Left cardiac atrium (tissue), 4 donors: ENCODE measurements at regions not wholly inside any gene's neighbourhood (a gene's known extent, or its start where the extent isn't known, plus 50 kb on each side); places are given as distances from the start of the nearest gene placed in this dataset.
"Not testable (repeated sequence)": the region's sequence is repeated elsewhere in the genome, so short reads cannot be mapped to it uniquely, and the experiment has no call there.

Experiments
- ATAC-seq, 2 donors: fragments of 200-7000 bp; cut with Tn5 transposase; one replicate each; pipeline ENCODE4 v1.9.1; 2020; ENCODE audit warnings: mild to moderate bottlenecking in 2 of 2, moderate library complexity in 2 of 2
- DNase-seq: peaks from one replicate; pipeline ENCODE4 v3.0.0-alpha.2; 2020
- intact Hi-C, 2 donors: fragments of 100-400 bp; cut with DNase I; formaldehyde crosslinking; loops; one replicate each; pipeline versions ENCODE4 v1.14.1 to v1.15.1; 2022 to 2023
- donor health status: DM: no; HTN: yes; CAD: no.
- donor health status: DM: no; HTN: yes; CAD: no; lungs with severe emphysema.
- donor health status: DM: yes; HTN: yes; CAD: no.
- donor health status: Dilated cardiomyopathy.

DNA sequence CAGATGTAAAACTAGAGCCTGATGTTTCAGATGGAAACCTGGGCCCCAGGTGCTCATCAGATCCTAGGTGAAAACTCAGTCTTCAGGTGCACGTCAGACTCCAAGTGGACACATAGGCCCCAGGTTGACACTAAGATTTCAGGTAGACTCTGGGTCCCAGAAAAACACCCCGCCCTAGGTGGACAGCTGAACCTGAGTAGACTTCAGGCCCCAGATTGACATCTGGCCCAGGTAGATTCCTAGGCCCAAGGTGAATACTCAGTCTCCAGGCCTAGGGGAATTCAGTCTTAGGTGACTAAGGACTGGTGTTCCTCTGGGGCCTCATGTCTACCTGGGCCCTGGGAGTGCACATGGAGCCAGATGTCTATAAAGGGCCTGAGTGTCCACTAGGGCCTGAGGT is 196.7 kb downstream of the POTEM start:
- ATAC-seq, intact Hi-C loops, DNase-seq: not testable (repeated sequence)

DNA sequence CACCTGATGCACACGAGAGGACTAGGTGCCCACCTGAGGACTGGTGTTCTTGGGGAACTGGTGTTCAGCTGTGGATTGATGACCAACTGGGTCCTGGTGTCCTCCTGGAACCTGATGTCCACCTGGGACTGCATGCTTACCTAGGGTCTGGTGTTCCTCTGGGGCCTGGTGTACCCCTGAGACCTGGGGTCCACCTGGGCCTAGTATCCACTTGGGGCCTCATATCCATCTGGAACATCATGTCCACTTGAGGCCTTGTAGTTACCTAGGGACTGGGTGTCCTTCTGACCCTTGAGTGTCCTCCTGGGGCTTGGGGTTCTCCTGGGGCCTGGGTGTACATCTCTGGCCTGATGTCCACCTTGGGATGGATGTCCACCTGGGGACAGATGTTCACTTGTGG is 197.2 kb downstream of the POTEM start:
- intact Hi-C loops = not testable (repeated sequence)

DNA sequence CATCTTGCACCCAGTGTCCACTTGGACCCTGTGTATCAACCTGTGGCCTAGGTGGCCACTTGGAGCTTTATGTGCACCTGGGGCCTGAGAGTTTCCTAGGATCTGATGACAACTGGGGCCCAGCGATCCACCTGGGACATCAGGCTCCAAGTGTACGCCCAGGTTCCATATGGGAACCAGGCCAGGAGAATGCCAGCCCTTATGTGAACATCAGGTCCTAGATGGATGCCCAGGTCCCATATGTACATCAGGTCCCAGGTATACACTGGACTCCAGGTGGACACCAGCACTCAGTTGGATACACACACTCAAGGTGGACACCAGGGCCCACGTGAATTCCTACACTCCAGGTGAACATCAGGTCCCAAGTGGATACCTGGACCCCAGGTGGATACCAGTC is 198.8 kb downstream of the POTEM start:
- DNase-seq, intact Hi-C loops, ATAC-seq: not testable (repeated sequence)

More for the DNA sequence above, 197.2 kb downstream of the POTEM start:
- not testable (repeated sequence) for DNase-seq, ATAC-seq

DNA sequence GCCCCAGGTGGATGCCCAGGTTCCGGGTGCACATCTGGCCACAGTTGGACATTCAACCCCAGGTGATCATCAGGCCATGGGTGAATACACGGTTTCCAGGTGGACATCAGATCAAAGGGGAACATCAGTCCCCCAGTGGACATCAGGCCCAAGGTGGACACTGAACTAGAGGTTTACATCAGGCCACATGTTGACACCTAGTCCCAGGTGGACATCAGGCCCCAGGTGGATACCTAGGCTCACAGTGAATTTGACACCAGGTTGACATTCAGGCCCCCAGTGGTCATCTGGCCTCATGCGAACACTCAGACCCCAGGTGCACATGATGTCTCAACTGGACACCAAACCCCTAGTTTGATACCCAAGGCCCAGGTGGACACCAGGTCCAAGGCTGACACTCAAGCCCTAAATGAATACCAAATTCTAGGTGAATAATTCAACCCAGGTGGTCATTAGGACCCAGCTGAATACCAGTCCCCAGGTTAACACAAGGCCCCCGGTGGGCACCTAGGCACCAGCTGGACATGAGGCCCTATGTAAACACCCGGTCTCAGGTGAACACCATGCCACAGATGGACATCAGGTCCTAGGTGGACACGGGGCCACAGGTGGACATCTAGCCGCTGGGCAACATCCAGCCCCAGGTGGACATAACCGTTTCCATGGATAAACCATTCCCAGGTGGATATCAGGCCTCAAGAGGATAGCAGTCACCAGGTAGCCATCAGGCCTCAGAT is 200.4 kb downstream of the POTEM start:
- intact Hi-C loops, ATAC-seq, DNase-seq: not testable (repeated sequence)

DNA sequence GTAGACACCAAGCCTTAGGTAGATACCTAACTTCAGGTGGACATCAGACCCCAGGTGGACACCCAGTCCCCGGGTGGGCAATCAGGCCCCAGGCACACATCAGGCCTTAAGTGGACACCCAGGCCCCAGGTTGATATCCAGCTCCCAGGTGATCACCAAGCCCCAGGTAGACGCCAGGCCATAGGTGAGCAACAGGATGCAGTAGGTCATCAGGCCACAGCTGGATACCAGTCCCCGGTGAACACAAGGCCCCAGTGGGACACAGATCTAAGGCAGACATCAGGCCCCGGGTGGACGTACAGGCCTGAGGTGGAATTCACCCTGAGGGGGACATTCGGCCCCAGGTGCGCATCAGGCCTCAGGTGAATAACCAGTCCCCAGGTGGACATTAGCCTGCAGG is 201.0 kb downstream of the POTEM start:
- DNase-seq, intact Hi-C loops, ATAC-seq: not testable (repeated sequence)

DNA sequence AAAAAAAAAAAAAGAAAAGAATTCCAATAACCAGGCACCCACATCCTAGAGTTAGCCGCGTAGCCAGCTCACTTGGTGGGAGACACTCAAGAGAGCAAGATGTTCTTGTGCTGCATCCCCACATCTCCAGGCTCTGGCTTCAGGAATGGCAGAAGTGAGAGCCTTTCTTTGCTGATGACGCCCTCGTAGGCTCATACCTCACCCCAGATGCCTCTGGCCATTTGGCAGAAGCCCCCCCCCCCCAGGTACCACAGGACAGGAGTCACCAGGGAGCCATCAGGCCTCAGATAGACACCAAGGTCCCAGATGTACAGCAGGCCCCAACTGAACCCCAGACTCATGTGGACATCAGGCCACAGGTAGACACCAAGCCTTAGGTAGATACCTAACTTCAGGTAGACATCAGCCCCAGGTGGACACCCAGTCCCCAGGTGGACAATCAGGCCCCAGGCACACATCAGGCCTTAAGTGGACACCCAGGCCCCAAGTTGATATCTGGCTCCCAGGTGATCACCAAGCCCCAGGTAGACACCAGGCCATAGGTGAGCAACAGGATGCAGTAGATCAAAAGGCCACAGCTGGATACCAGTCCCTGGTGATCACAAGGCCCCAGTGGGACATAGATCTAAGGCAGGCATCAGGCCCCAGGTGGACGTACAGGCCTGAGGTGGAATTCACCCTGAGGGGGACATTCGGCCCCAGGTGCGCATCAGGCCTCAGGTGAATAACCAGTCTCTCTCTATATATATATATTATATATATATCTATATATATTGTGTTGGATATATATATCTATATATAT is 202.5 kb downstream of the POTEM start:
- DNase-seq, ATAC-seq: not testable (repeated sequence)

DNA sequence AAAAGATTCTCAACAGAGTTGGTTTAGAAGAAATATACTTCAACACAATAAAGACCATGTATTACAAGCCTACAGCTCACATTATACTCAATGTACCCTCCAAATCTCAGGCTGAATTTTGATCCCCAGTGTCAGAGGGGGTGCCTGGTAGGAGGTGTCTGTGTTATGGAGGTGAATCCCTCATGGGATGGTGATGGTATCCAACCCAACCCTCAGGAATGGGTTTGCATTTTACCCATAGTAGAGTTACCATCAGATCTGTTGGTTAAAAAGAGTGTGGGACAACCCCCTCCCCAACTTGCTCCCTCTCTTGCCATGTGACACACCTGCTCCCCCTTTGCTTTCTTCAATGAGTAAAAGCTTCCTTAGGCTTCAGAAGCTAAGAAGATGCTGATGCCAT is 205.5 kb downstream of the POTEM start:
- DNase-seq, intact Hi-C loops, ATAC-seq: not testable (repeated sequence)

More for the DNA sequence above, 202.5 kb downstream of the POTEM start:
- intact Hi-C loops = not testable (repeated sequence)

DNA sequence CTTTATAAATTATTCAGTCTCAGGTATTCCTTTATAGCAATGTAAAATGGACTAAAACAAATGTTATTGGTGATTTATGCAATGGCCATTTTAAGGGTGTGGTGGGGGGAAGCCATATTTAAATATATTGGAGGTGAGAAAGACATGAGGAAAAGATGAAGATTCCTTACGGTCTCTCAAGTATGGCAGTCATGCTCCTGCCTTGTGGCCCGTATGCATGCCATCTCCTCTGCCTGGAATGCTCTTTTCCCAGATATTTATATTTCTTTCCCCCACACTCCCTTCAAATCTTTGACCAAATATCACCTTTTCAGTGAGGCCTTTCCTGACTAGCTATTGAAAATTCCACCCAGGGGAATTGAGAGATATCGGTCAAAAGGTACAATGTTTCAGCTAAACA is 206.0 kb downstream of the POTEM start:
- ATAC-seq, intact Hi-C loops, DNase-seq: not testable (repeated sequence)

DNA sequence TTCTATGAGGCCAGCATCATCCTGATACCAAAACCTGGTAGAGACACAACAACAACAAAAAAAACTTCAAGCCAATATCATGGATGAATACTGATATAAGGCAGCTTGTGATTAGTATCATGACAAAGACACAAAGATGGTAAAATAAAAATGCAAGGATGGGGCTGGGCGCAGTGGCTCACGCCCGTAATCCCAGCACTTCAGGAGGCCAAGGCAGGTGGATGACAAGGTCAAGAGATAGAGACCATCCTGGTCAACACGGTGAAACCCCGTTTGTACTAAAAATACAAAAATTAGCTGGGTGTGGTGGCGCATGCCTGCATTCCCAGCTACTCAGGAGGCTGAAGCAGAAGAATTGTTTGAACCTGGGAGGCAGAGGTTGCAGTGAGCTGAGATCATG is 210.2 kb downstream of the POTEM start:
- ATAC-seq, intact Hi-C loops, DNase-seq: not testable (repeated sequence)

DNA sequence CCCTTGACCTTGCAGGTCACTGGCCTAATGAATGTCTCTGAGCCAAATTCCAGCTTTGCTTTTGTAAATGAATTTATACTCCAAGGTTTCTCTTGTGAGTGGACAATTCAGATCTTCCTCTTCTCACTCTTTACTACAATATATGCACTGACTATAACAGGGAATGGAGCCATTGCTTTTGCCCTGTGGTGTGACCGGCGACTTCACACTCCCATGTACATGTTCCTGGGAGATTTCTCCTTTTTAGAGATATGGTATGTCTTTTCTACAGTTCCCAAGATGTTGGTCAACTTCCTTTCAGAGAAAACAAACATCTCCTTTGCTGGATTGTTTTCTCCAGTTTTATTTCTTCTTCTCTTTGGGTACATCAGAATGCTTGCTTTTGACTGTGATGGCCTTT is 213.1 kb downstream of the POTEM start:
- ATAC-seq, intact Hi-C loops: not testable (repeated sequence)

DNA sequence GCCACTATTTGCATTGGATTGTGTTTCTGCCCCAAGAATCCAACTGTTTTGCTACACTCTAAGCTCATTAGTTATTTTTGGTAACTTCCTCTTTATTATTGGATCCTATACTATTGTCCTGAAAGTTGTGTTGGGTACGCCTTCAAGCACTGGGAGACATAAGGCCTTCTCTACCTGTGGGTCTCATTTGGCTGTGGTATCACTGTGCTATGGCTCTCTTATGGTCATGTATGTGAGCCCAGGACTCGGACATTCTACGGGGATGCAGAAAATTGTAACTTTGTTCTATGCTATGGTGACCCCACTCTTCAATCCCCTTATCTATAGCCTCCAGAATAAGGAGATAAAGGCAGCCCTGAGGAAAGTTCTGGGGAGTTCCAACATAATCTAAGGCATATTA is 213.6 kb downstream of the POTEM start:
- DNase-seq, ATAC-seq, intact Hi-C loops: not testable (repeated sequence)

More for the DNA sequence above, 213.1 kb downstream of the POTEM start:
- DNase-seq = not testable (repeated sequence)

DNA sequence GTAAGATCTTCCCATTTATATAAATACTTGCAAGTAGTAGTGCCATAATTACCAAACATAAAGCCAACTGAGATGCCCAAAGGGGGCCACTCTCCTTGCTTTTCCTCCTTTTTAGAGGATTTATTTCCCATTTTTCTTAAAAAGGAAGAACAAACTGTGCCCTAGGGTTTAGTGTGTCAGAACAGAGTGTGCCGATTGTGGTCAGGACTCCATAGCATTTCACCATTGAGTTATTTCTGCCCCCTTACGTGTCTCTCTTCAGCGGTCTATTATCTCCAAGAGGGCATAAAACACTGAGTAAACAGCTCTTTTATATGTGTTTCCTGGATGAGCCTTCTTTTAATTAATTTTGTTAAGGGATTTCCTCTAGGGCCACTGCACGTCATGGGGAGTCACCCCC is 227.9 kb downstream of the POTEM start:
- ATAC-seq, intact Hi-C loops, DNase-seq: not testable (repeated sequence)

DNA sequence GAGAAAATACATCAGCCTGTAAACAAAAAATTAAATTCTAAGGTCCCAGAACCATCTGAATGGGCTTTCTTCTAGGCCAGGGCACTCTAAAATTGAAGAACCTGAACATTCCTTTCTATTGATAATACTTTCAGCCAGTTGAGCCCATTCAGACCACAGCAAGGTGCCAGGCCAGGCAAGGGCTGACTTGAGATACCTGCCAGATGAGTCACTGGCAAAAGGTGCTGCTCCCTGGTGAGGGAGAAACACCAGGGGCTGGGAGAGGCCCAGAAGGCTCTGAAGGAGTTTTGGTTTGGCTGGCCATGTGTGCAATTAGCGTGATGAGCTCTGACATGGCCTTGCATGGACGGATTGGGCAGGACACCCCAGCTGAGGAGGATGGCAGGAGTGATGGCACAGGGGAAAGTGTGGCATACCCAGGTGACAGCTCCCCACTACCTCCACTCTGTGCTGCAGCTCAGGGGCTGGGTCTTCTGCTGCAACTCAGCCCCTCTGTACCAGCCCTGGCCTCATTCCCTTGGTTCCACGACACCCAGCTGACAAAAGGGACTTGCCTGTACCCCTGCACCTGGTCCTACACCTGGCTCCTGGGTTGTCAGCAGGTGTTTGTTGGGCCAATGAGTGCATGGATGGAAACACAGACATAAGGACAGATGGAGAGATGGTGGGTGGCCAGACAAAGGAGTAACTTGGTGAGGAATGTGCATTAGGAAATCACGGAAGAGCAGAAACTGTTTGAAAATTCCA is 230.4 kb downstream of the POTEM start:
- ATAC-seq, DNase-seq, intact Hi-C loops: not testable (repeated sequence)

DNA sequence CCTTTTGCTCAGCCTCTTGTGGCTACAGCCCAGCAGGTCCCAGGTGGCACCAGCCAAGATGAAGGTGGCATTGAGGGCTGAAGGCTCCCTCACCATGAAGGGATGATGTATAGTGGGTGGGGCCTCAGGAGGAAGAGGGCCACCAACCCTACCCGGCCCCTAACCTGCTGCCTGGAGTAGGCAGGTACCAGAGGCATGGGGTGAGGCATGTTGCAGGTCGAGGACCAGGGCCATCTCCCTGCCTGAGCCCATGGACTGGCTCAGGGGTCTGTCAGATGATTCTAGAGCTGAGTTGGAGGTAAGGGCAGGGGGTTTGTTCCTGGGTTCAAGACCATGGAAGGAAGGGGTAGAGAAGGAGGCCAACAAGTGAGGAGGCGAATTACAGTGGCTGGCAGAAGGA is 231.1 kb downstream of the POTEM start:
- ATAC-seq, intact Hi-C loops, DNase-seq: not testable (repeated sequence)

DNA sequence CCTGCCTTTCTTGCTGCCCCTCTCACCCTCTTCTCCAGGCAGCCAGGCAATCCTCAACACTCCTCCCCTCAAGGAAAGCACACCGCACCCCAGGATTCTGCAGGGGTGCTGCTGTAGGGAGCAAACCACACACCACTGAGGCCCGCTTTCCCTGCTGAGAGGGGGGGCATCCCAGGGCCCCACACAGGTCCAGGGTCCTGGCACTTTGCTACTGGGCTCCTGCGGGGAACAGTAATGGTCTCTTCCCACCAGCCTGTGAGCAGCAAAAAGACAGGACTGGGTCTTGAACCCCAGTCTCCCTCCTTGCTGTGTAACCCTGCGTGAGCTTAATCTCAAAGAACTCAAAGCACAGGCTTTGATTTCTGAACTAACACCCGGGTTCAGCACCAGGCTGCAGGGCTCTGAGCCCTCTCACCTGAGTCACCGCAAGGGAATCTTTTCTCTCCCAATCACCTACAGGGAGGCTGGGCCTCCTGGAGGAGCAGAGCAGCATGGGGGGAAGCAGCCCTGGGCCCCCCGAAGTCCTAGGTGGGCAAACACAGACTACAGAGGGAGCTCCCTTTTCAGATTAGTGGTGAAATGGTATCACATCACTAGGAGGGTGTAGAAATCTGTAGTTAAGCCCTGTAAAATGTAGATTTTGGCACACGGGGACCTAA is 232.6 kb downstream of the POTEG start:
- ATAC-seq, DNase-seq, intact Hi-C loops: not testable (repeated sequence)

DNA sequence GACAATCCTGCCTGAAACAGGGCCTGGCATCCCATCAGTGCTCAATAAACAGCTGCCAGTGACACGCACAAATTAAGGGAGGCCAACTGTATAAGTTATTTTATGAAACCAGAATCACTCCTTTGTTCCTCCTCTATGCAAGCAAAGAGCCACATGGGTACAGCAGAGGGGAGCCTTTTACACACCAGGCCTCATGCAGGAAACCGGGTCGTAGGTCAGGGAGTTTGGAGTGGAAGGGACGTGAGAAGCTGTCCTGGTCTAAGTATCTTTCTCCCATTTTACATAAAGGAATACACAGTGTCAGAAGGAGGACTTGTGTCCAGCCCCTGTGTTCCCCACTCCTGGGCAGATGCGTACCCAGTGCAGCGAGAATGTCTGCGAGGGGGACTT is 232.1 kb downstream of the POTEG start:
- ATAC-seq = peak in 1 of 2 donors; percentile 27
- intact Hi-C loops, DNase-seq: not testable (repeated sequence)

DNA sequence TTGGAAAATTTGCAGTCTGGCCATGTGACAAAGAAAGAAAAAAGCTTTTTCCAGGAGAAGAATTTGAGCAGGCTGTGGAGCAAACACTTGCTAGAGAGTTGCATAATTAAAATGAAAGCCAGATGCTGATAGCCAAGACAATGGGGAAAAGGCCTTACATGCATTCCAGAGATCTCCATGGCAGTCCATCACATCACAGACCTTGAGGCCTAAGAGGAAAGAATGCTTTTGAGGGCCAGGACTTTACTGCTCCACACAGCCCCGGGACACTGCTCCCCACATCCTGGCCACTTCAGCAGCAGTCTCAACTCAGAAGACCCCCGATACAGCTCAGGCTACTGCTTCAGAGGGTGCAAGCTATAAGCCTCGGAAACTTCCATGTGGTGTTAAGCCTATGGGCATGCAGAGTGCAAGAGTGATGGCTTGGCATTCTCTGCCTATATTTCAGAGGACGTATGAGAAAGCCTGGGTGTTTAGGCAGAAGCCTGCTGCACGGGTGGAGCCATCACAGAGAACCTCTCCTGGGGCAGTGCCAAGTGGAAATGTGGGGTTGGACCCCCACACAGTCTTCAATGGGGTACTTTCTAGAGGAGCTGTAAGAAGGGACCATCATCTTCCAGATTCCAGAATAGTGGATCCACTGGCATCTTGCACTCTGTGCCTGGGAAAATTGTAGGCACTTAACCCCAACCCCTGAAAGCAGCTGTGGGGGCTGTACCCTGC is 230.7 kb downstream of the POTEG start:
- peak in 1 of 2 donors; percentile 45 for ATAC-seq
- DNase-seq, intact Hi-C loops: not testable (repeated sequence)

DNA sequence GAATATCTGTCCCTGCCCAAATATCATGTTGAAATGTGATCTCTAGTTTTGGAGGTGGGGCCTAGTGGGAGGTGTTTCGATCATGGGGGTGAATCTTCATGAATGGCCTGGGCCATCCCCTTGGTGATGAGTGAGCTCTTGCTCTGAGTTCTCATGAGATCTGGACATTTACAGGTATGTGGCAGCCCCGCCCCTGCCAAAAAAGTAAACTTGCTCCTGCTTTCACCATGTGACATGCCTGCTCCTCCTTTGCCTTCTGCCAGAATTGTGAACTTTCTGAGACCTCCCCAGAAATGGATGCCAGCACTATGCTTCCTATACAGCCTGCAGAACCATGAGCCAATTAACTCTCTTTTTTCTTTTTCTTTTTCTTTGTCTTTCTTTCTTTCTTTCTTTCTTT is 229.3 kb downstream of the POTEG start:
- ATAC-seq, intact Hi-C loops, DNase-seq: not testable (repeated sequence)
